SK-N-SH (cell line): ENCODE measurements at regions not wholly inside any gene's neighbourhood (a gene's known extent, or its start where the extent isn't known, plus 50 kb on each side); places are given as distances from the start of the nearest gene placed in this dataset.

ENCODE experiments used
- CHD2 ChIP-seq: fragments of 150-350 bp; IDR thresholded peaks from 2 replicates; pipeline ENCODE4 v1.6.1; 2018; ENCODE audit warnings: low read length; ENCODE audit not compliant: partially characterized antibody
- CTCF ChIP-seq: fragments of 200-600 bp; sonication (generic); IDR thresholded peaks from 2 replicates; pipeline ENCODE4 v1.6.1; 2017; ENCODE audit warnings: antibody characterized with exemption, mild to moderate bottlenecking, moderate library complexity
- EP300 ChIP-seq, 2 experiments: IDR thresholded peaks; 2 replicates each; pipeline versions ENCODE4 v1.4.0 to v1.6.1; 2012; ENCODE audit warnings: borderline replicate concordance in 1 of 2, low read depth in 1 of 2, low read length in 1 of 2
- FOXJ3 ChIP-seq: sonication (generic); formaldehyde crosslinking; IDR thresholded peaks from 2 replicates; pipeline ENCODE4 v1.5.1; 2020; ENCODE audit warnings: mild to moderate bottlenecking, missing genetic modification reagents
- FOXM1 ChIP-seq: IDR thresholded peaks from 2 replicates; pipeline ENCODE4 v1.4.0; 2012; ENCODE audit warnings: low read depth, mild to moderate bottlenecking
- IRF3 ChIP-seq: fragments of 150-350 bp; IDR thresholded peaks from 2 replicates; pipeline ENCODE4 v1.6.1; 2016; ENCODE audit warnings: mild to moderate bottlenecking, low read depth, low read length
- MAX ChIP-seq: IDR thresholded peaks from 2 replicates; pipeline ENCODE4 v1.4.0; 2012; ENCODE audit warnings: low read depth
- POLR2AphosphoS5 ChIP-seq: IDR thresholded peaks from 2 replicates; pipeline ENCODE4 v1.6.1; 2012; ENCODE audit warnings: low read depth, low read length
- RCOR1 ChIP-seq: fragments of 150-350 bp; IDR thresholded peaks from 2 replicates; pipeline ENCODE4 v1.6.1; 2017; ENCODE audit warnings: antibody characterized with exemption, low read length
- REST ChIP-seq: IDR thresholded peaks from 2 replicates; pipeline ENCODE4 v1.6.1; 2012; ENCODE audit warnings: mild to moderate bottlenecking, low read depth, low read length, moderate library complexity
- SMC3 ChIP-seq: IDR thresholded peaks from 2 replicates; pipeline ENCODE4 v1.6.1; 2012; ENCODE audit warnings: low read depth, low read length, improper control_type of control experiment
- TAF1 ChIP-seq: IDR thresholded peaks from 2 replicates; pipeline ENCODE4 v1.6.1; 2012; ENCODE audit warnings: low read depth, mild to moderate bottlenecking, low read length, moderate library complexity, borderline replicate concordance
- ZBTB33 ChIP-seq: IDR thresholded peaks from 2 replicates; pipeline ENCODE4 v1.4.0; 2012; ENCODE audit warnings: low read depth, borderline replicate concordance

- TF ChIP-seq ZBTB33: no peak
- TF ChIP-seq CTCF: no peak
- no peak for TF ChIP-seq EP300 (IDR thresholded peaks at IDR 0.05; ENCODE audit: borderline replicate concordance in 1 of 2, low read depth in 1 of 2, low read length in 1 of 2)
- no peak for TF ChIP-seq POLR2AphosphoS5
- no peak for TF ChIP-seq TAF1
- no peak for TF ChIP-seq IRF3
- TF ChIP-seq REST: no peak
- TF ChIP-seq MAX: no peak
- no peak for TF ChIP-seq FOXJ3 (CRISPR knock-in tag)
- TF ChIP-seq SMC3: no peak
- TF ChIP-seq CHD2: no peak
- TF ChIP-seq RCOR1: no peak
- no peak for TF ChIP-seq FOXM1
Measured at GRCh38 chr1:29789221-29789909, 553.0 kb downstream of the PTPRU start.
